HG03575 (cell line): ENCODE measurements at regions not wholly inside any gene's neighbourhood (a gene's known extent, or its start where the extent isn't known, plus 50 kb on each side); places are given as distances from the start of the nearest gene placed in this dataset.

Source experiments
- ATAC-seq: cut with Tn5 transposase; IDR thresholded peaks from one replicate; pipeline ENCODE4 v1.9.1; 2021; ENCODE audit not compliant: unreplicated experiment, insufficient number of reproducible peaks, low FRiP score; ENCODE audit errors: extremely low read depth

DNA sequence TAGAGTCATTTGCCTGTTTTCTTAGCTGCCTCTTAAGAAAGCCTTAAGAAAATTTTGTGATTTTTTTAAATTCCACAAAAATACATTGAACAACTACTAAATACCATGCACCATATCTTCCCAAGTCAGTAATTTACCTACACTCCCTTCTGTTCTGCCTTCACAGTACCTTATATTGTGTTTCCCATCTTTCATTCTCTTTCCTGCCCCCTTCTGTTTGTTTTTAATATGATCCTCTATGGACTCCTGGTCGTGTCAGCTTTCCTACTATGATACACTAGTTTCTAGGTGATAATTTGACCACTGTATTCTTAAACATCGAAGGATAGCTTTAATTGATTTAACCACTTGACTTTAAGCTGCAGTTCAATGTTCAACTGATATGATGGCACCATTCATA, 297.7 kb upstream of the HAND2 start:
- ATAC-seq, result no peak

DNA sequence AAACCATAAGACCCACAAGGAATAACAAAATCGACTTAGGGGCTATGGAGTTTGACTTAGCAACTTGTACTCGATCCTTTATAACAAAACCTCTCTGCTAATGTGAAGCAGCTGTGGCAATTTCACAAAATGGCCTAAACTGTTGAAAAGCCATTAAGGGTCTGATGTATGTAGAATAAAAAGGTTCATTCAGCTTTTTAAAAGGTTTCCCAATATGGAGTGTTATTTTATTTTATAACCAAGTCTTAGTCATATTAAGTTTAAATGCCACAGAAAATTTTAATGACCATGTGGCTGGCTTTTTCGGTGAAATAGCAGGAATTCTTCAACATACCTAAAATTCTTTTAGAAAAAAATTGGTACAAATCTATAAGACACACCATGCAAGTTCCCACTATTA, 291.8 kb upstream of the HAND2 start:
- ATAC-seq, result no peak

DNA sequence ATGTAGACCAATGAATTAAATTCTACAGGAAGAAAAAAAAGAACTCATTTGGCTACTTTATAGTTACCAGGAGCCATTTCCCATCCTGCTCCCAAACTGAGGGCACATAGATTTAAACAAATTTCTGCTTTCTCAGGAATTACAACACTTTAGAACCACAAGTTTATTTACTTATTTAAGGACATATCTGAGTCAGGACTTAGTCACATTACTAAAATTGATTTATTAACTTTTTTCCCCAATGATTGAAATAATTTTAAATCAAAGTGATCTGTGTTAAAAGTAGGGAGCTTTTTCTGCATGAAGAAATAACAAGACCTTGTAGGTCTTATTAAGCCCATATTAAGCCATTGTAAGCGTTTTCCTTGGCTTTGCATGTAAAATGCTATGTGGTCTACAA, 291.0 kb upstream of the HAND2 start:
- no peak for ATAC-seq

DNA sequence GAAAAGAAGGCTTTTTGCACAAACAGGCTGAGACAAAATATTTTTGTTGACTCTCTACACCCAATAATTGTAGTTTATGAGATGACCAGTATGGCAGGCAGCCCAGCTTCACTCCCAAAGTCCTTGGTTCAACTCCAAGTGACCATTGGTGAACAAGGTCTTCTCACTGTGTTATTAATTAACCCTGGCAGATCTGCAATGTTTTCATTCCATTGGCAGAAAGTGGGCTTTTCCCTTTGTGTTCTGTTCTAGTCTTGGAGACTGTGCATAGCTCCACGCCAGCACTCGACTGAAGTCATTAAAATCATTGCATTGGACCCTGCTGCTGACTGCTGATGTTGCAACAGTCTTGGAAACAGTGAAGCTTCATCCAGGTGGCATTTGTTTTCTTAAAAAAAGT, 277.3 kb upstream of the HAND2 start:
- ATAC-seq, result no peak

DNA sequence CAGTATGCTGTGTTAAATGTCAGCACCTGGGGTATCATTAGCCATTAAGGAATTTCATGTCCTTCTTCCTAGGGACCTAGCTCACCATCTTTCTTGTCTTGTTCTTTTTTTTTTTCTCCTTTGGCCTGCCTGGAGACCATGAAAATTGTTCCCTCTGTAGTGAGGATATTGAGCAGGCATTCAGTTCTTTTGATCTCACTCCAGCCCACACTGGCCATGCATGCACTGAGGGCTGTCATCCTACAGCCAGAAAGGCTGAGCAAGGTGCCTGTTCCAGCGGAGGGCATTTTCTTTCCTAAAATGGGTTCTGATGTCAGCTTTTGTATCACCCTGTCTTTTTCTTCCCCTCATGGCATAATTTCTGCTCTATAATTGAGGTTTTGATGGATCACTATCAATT, 275.9 kb upstream of the HAND2 start:
- ATAC-seq, result no peak

DNA sequence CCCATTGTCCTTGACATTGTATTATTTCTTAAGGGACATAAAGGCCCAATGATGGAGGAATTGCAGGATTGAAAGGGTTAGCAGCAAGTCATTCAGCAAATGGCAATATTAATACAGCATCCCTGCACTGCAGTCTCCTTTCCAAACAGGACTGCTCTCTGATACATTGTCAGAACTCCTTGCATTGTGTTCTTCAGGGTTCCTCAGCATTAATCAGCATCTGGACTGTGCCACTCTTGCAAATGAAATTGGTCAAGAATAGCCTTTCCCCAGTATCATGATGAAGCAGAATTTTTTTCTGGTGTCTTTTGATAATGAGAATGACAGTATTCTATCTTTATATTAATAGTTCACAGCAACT, 272.6 kb upstream of the HAND2 start:
- no peak for ATAC-seq

DNA sequence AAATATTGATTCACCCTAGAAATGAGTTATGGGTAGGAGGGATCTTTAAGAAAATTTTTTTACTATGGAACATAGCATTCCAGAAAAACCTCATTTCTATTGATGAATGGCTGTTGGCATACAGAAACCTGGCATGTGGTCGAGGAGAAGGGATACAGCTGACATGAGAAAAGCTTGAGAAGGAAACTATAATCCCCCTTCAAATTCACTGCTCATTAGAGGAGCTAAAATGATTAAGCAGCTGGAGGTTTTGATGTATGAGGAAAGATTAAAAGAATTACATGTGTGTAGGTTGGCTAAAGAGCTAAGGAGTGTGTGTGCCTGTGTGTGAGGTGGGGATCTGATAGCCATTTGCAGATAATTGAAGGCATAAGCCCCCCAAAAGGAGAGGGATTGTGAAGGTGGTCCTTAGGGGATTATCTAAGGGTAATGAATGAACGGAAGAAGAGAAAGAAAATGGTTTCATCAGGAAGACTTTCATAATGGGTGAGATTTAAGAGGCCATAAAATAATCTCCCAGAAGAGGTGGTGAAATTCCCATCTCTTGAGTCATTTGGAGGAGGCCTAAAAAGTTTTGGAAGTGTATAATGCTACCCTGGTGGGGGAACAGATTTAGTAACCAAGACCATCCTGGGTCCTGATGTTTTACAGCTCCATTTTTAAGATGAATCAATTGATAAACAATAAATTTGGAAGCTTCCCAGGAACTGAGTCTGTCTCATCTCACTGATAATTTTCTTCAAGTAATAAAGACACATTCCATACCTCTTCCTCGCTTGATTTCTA, 272.0 kb upstream of the HAND2 start:
- ATAC-seq, result no peak

DNA sequence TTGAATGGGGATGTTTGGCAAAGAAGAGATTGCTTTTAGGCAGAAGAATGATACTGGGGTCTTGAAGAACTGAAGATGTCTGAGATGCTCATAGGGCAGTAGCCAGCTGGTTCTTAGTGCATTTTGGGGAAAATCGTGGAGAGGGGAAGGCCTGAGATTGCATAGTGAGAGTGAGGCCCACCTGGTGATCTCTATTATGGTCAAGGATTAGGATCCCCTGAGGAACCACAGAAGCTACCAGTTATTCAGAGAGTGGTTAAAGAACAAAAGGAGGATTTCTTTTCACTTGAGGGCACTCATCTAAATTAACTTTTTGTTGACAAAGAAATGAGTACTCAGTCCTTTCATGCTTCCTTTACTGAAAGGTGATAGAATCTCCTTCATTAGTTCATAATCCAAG, 271.3 kb upstream of the HAND2 start:
- ATAC-seq, result no peak

DNA sequence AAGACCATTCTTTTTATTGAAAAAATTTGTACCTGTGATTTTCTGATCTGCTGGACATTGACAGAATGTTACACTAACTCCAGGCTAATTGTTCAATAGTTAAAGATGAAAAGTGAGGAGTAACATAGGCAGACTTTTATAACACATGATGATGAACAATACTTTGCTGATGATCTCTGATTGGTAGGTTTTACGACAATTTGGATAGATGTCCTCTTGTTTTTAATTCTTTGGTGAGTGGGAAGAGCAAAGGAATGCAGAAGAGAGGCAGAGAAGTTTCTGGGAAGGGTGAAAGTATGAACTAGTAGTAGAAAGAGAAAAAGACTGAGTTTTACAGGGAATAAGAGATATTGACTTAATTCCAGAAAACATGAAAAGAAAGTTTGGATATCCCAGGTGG, 267.3 kb upstream of the HAND2 start:
- no peak for ATAC-seq

DNA sequence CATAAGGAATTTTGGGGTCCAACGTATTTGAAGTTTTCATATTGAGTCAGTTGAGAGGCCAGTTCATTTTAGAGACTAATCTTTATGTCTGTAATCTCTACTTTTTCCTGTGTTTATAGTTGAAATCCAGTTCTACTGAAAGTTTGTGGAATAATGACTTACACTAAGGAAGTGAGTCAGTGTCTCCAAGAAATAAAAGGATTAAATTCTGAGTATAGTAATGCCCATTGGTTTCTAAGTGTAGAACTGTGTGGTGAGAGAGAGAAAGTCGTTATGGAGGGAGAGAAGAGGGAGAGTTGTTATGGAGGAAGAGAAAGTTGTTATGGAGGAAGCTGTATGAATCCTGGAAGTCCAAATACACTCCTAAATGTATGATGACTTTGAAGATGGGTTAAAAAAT, 264.6 kb upstream of the HAND2 start:
- no peak for ATAC-seq

DNA sequence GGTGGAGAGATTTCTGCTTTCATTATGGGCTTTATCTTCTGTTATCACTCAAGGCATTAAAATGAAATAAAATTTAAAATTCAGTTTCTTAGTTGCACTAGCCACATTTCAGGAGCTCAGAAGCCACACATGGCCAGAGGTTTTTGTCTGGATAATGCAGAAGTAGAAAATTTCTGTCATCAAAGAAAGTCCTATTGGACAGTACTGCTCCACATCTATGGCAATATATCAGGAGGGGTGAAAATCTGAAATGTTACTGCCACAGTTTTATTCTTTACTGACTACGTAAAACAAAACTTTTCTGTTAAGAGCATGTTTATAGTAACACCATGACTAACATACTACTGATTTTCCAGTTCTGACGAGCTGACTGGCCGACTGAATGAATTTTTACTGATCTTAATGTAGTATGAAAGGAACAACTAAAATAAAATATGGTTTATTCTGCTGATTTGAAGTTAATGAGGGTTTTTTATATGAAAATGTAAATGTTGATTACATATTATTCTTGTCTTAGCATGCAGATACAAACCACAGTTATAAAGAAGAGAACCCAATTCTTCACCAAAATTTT, 264.0 kb upstream of the HAND2 start:
- no peak for ATAC-seq

DNA sequence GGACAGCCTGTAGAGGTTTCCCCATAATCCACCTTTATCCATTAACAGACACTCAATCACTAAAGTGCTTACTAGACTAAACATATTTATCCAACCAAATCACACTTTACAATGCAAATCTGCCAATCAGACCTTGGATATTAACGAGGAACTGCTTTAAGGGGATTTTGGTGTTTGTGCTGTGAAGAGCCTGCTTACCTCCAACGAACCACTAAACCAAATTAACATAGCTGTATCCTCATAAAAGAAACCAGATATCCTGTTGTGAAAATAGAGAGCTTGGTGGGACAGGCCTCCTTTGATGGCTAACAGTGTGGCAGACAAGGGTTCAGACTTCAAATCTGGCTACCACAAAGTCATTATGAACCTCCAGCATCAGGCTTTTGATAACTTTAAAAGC, 252.6 kb upstream of the HAND2 start:
- no peak for ATAC-seq

DNA sequence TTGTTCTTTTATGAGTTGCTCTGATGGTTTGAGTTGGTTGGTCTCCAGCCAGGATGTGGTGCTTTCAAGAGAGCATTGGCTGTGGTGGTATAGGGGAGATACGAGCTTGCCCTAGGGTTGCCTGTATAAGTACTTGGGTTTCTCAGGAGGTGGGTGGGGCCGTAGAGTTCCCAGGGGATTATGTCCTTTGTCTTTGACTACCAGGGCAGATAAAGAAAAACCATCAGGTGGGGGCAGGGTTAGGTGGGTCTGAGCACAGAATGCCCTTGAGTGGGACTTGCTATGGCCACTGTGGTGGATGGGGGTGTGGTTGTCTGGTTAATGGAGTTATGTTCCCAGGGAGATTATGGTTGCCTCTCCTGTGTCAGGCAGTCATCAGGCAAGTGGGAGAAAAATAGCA, 247.9 kb upstream of the HAND2 start:
- ATAC-seq, result no peak

DNA sequence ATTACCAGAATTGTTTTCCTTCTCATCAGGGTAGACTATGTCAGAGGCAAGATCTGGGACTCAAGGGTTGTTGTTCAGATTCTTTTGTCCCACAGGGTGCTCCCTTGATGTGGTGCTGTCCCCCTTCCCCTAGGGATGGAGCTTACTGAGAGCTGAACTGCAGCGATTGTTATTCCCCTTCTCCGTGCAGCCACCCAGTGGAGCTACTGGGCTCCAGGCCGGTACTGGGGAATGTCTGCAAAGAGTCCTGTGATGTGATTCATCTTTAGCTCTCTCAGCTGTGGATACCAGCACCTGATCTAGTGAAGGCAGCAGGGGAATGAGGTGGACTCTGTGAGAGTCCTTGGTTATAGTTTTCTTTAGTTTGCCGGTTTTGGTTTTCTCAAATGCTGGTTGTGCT, 247.4 kb upstream of the HAND2 start:
- ATAC-seq, result no peak

DNA sequence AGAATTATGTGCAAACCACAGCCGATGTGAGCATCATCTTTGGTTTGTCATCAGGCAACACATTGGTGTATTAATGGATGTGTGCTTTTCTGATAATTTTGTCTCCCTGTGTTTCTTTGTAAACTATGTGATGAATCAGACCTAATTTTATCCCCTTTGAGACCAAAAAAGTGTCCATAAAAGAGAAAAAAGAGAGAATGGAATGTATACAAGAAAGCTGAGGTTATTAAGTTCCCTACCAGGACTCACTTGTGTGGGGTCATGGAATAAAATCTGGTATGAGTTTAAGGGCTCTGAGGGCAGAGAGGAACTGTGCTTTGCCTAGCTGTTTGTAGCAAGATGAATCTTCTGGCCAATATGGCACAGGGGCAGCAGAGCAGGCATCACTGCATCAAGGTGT, 239.5 kb upstream of the HAND2 start:
- no peak for ATAC-seq

DNA sequence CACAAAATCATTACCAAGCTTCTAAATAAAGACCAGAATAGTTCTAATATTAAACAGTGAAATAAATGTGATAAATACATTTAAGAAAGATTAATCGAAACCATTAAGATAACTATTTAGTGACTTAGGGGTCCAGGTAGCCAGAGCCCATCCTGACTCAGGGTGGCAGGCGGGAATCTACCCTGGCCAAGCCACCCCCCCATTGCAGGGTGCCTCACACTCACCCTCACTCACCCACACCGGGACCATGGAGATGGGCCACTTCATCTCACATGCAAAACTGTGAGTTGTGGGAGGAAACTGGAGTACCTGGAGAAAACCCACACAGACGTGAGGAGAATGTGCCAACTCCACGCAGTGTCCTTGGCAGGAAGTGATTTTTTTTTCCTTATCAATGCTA, 237.6 kb upstream of the HAND2 start:
- no peak for ATAC-seq

DNA sequence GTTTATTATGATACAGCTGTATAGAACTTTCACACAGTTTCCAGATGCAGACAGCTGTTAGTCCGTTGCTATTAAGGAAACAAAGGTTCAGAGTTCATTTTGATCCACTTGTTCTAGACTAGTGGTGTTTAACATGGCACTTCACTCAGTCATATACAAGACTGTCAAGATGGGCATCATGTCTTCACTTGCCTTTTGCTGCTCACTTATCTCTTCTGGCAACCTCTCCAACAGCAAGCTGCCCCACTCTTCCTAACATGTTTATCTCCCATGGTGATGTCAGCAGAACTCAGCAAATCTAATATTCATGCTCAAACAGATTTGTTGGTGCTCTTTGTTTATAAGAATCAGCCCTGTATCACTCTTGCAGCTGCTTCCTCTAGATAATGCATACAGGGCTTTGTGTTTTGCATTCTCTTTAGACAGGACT, 236.2 kb upstream of the HAND2 start:
- no peak for ATAC-seq

DNA sequence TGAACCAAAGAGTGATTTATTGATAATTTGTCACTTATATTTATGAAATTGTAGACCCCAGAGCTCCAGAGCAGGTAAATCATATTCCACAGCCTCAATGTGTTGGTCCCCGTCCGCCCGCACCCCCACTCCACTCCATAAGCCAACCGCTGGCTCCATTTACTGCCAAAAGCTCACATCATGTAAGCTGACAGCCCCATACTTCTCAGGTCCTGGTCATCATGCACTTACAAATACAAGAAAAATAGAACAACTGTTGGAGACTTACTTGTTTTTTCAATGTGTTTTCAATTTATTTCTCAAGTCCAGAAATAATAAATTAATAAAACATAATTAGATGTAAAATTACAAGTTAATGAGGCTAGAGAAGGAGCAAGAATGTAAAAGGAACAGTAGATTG, 235.7 kb upstream of the HAND2 start:
- ATAC-seq, result no peak

DNA sequence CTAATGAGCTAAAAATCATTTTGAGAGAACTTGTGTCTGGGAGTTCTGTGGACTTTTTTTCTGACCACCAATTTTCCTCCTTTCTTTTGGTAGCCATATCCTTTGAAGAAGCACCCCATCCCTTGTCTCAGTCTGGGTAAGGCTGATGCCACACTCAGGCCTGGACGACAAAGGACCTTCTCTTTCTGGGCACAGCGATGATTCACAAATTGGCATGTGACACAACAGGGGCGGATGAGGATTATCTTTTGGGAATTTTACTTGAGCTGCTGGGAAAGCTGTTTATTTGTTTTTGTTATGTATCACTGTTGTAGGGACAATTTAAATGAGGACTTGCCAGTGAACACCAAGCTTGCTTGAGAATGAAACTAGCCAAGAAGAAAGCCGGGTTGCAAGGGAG, 233.4 kb upstream of the HAND2 start:
- no peak for ATAC-seq

DNA sequence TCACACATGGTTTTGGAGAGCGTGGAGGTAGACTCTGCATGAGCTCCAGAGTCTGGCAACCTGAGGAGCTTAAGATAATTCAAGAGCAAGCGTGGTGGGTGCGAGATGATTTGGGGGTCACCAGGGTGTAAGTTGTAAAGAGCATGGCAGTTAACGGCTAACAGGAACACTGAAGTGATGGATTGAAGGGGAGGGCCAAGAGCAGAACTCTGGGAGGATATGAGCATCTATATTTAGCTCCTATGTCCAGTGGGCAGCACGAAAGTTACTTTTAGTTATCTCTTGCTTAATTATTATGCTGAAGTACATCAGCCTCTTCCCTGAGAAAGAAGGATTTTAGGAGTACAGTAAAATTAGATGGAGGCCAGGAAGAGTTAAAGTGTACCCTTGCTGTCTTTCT, 231.9 kb upstream of the HAND2 start:
- ATAC-seq, result no peak

DNA sequence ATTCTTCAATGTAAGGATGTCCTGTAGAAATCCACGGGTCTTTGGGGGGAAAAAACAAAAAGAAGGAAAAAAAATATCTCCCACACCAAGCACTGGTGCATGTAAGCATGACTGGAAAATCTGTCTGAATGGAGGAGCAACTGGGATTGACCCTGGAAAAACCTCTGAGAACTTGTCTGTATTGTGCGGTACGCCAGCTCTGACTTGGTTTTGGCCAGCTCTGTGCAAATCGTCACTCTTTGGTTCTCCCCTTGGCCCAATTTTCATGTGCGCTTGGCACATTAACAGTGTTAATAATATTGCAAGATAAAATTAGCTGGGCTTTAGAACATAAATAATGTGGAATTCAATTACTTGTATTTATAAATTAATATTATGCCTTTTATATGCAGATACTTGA, 231.2 kb upstream of the HAND2 start:
- ATAC-seq, result no peak
